Mucosa of rectum (tissue), 2 donors: ENCODE measurements at regions not wholly inside any gene's neighbourhood (a gene's known extent, or its start where the extent isn't known, plus 50 kb on each side); places are given as distances from the start of the nearest gene placed in this dataset.

Experiments
- H3K27ac ChIP-seq, 2 donors: one replicate each; pipeline ENCODE4 v1.7.0; 2013; ENCODE audit warnings: inconsistent platforms in 2 of 2, low read depth in 2 of 2, low read length in 2 of 2
- H3K27me3 ChIP-seq, 2 donors: one replicate each; pipeline ENCODE4 v1.7.0; 2013; ENCODE audit warnings: low read length in 2 of 2; ENCODE audit not compliant: control insufficient read depth in 2 of 2, insufficient read depth in 2 of 2
- H3K36me3 ChIP-seq, 2 donors: one replicate each; pipeline ENCODE4 v1.7.0; 2013; ENCODE audit warnings: low read length in 2 of 2; ENCODE audit not compliant: control insufficient read depth in 2 of 2, insufficient read depth in 2 of 2
- H3K4me1 ChIP-seq, 2 donors: one replicate each; pipeline ENCODE4 v1.7.0; 2013; ENCODE audit warnings: low read length in 2 of 2, mild to moderate bottlenecking in 1 of 2; ENCODE audit not compliant: control insufficient read depth in 2 of 2, insufficient read depth in 2 of 2
- H3K4me3 ChIP-seq, 2 donors: one replicate each; pipeline ENCODE4 v1.7.0; 2013; ENCODE audit warnings: low read length in 2 of 2
- H3K9ac ChIP-seq, 2 donors: one replicate each; pipeline ENCODE4 v1.7.0; 2013; ENCODE audit warnings: low read length in 2 of 2, low read depth in 1 of 2, mild to moderate bottlenecking in 1 of 2
- H3K9me3 ChIP-seq, 2 donors: one replicate each; pipeline ENCODE4 v1.7.0; 2013; ENCODE audit warnings: low read length in 2 of 2; ENCODE audit not compliant: control insufficient read depth in 2 of 2
- donor health status: healthy.
- donor health status: Normal muscosa, but diverticular disease.

DNA sequence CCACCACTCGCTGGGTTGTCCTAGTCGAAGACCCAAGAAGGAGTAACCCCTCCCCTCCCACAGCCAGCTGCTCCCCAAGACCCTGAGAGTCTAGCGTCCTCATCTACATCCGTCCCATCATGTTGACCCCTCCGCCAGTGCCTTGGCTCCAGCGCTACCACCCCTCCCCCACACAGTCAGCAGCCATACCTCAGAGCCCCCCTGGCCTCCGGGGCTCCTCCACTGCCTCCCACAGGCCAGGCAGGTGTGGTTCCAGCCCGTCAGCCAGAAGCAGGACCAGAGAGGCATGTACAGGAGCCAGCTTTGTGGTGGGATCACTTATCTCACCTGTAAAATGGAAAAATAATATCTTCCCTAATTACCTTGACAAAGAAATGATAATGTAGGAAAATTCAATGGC, 51.5 kb upstream of the PHF21B start:
- Histone ChIP-seq H3K9ac (no peak overlapping the region), H3K4me1 (no peaks in the 10 kb centered on the region), H3K27me3 (no peaks in the 10 kb centered on the region), H3K9me3 (no peaks in the 10 kb centered on the region), H3K27ac (no peak overlapping the region), H3K4me3 (no peak overlapping the region), H3K36me3 (no peaks in the 10 kb centered on the region)

DNA sequence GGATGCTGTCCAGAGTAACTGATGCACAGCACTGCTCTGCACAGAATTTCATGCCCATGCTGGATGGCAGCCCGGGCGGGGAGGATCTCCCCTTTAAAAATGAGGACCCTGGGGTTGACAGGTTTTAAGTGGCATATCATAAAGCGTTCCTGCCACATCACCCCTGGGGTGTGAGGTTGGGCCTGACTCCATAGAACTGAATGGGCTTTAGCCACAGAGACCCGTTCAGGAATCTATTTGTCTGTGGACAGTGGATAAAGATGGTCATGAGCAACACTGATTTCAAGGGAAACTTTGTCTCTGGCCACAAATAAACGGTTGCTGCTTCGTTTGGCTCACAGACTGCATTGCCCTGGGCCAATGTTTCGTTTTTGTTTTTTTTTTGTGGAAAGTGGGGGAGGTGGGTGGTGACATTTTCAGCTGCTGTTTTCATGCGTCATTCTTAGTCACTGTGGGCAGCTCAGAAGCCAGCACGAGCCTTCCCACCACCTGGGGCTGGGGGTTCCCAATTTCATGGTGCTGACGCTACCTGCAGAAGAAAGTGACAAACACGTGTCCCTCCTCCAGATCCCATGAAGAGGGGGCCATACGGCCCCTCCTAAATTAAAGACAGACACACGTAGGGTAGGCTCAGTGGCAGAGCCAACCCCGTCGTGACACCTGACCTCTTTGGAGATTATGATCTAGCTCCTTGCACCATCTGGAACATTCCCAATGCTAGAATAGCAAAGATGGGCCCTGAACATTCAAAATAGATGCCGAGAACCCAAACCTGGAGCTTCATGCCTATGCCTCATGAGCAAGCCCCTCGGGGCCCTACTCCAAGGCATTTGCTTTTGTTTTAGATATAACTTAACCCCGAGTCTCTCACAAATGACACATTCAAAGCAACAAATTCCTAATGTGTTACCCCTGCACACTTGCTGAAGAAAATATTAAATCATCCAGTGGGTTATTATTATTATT, 54.8 kb upstream of the PHF21B start:
- Histone ChIP-seq H3K4me3 (no peak overlapping the region), H3K9me3 (no peaks in the 10 kb centered on the region), H3K4me1 (no peaks in the 10 kb centered on the region), H3K9ac (no peak overlapping the region), H3K27me3 (no peaks in the 10 kb centered on the region), H3K36me3 (no peaks in the 10 kb centered on the region), H3K27ac (no peak overlapping the region)

DNA sequence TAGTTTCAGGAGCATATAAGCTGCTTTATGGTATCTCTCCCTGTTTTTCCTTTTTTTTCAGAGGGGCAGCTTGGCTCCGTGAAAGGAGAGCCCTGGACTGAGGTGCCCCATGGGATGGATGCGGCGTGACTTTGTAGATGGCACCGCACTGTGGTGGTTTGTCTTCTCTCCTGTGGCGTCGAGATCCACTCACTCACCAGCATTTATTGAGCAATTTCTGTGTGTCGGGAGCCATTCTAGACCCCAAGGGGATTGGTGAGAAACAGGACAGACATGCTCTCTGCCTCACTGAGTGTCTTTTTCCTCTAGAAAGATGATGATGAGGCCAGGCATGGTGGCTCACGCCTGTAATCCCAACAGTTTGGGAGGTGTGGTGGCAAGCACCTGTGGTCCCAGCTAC, 55.9 kb upstream of the PHF21B start:
- no peaks in the 10 kb centered on the region for H3K9me3 ChIP-seq
- H3K27me3 ChIP-seq: peaks cover under 1 to 4% of the 10 kb centered on the region in 2 donors
- no peaks in the 10 kb centered on the region for H3K4me1 ChIP-seq
- H3K36me3 ChIP-seq: no peaks in the 10 kb centered on the region
- no peak overlapping the region for H3K9ac ChIP-seq
- no peak overlapping the region for H3K27ac ChIP-seq
- no peak overlapping the region for H3K4me3 ChIP-seq

DNA sequence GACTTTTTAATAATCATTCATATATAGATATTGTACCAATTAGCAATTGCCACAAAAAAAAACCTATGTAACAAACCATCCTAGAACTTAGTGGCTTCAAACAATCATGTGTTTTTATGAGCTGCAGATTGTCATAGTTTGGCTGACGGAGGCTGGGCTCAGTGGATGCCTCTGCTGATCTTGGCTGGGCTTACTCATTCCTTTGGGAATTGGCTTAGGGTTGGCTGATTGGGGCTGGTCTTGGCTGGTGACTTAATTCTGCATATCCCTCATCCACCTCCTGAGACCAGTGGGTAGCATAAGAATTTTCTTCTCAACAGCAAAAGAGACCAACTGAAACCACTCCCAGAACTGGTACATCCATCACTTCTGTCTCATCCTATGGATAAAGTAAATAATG, 57.9 kb upstream of the PHF21B start:
- Histone ChIP-seq H3K9me3 (no peaks in the 10 kb centered on the region), H3K27ac (no peak overlapping the region), H3K9ac (no peak overlapping the region), H3K36me3 (no peaks in the 10 kb centered on the region), H3K27me3 (peaks cover 4 to 15% of the 10 kb centered on the region in 2 donors), H3K4me3 (no peak overlapping the region), H3K4me1 (no peaks in the 10 kb centered on the region)

DNA sequence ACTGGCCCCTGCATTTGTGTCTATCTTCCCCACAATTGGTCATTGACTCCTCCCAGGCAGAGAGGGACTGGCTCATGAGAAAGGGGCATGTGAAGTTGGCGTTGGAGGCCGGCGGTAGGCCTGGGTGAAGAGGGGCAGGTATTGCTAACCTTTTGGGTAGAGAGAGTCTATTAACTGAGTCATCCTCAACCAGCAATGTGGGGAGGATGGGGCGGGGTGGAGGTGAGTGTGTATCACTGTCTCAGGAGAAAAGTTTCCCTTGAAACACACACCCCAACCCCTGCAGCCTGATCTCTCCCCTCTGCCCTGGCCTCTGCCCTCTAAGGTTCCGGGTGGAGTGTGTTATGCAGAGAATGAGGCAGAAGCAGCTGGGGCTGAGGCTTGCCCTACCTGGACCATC, 60.1 kb upstream of the PHF21B start:
- H3K9ac ChIP-seq: no peak overlapping the region
- H3K9me3 ChIP-seq: no peaks in the 10 kb centered on the region
- H3K4me3 ChIP-seq: no peak overlapping the region
- H3K4me1 ChIP-seq: no peaks in the 10 kb centered on the region
- H3K27me3 ChIP-seq: peaks cover 4 to 15% of the 10 kb centered on the region in 2 donors
- H3K27ac ChIP-seq: no peak overlapping the region
- no peaks in the 10 kb centered on the region for H3K36me3 ChIP-seq

DNA sequence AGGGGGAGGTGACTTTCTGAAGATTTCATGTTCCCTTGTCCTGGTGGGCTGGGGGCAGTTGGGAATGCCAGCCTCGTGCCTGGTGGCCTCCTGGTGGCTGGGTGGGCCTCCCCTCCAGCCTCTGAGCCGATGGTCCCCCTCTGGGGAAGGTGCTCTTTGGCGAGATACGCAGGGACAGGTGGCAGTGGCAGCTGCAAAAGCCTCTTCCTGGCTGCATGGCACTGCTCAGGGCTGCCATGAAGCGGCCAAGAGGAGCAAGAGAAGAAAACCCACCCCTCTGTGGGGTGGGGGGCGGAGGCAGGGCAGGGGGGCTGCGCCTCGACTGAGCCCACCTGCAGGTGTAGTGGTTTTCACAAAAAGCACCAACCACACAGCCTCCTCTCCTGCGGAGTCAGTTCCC, 61.8 kb upstream of the PHF21B start:
- Histone ChIP-seq H3K27ac (no peak overlapping the region), H3K9me3 (no peaks in the 10 kb centered on the region), H3K27me3 (peaks cover 4 to 16% of the 10 kb centered on the region in 2 donors), H3K4me3 (no peak overlapping the region), H3K4me1 (no peaks in the 10 kb centered on the region), H3K9ac (no peak overlapping the region), H3K36me3 (no peaks in the 10 kb centered on the region)

DNA sequence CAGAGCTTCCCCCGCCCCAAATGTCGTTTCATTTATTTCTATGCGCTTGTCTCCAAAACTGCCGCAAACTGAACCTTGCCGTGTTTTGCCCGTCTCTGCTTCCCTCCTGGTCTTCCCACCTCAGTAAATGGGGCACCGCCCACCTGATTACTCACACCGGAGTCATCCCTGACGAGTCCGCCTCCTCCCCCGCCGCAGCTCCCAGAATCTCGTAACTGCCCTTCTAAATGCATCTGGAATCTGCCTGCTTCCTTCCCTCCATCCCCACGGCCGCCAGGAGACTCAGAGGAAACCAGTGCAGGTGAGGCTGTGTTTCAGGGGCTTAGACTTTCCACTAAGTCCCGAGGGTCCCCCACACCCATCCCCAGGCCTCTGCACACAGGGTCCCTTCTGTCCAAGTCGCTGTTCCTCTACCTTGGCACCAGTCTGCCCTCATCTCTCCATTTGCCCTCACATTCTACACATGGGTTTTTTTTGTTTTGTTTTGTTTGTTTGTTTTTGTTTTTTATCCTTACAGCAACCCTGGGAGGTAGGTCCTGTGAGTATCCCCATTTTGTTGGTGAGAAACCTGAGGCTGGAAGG, 62.6 kb upstream of the PHF21B start:
- Histone ChIP-seq H3K27ac (no peak overlapping the region), H3K4me3 (no peak overlapping the region), H3K9ac (no peak overlapping the region), H3K36me3 (no peaks in the 10 kb centered on the region), H3K27me3 (peaks cover 4 to 20% of the 10 kb centered on the region in 2 donors), H3K4me1 (no peaks in the 10 kb centered on the region), H3K9me3 (no peaks in the 10 kb centered on the region)

DNA sequence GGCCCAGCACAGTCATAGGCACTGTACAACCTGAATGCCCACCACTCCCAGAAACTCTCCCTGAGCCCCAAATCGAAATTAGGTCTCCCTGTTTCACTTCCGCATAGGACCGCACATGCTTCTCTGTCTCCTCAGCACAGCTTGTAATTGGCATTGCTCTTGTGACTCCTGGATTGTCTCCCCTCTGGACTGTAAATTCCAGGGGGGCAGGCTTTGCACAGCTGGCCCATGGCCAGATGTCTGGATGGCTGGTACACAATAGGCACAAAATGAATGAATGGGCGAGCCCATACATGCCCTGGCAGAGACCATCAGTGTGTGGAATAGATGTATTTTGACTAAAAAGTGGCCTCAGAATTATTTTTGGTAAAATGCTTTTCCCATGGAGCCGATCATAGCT, 63.3 kb upstream of the PHF21B start:
- Histone ChIP-seq H3K9ac (no peak overlapping the region), H3K4me1 (no peaks in the 10 kb centered on the region), H3K36me3 (no peaks in the 10 kb centered on the region), H3K9me3 (no peaks in the 10 kb centered on the region), H3K27ac (no peak overlapping the region), H3K27me3 (peaks cover 5 to 20% of the 10 kb centered on the region in 2 donors), H3K4me3 (no peak overlapping the region)

DNA sequence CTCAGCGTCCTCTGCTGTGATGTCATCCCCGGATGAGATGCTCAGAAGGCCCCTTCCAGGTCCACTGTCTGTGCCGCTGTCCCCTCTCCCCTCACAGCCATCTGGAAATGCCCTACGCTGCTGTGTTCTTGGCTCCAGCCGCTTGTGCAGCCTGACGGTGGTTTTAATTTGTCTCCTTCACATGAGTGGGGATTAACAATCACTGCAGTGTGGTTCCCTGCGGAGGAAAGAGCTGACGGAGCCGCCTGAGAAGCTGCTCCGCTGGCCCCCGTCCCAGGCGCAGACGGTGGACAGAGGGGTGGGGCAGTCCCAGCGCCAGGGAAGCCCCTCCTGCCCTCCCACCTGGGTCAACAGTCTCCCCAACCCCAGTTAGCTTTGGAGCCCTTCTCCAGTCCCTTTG, 67.5 kb upstream of the PHF21B start:
- peaks cover 0 to 3% of the 10 kb centered on the region in 2 donors for H3K9me3 ChIP-seq
- no peak overlapping the region for H3K27ac ChIP-seq
- H3K4me1 ChIP-seq: no peaks in the 10 kb centered on the region
- peaks cover 2 to 8% of the 10 kb centered on the region in 2 donors for H3K27me3 ChIP-seq
- H3K36me3 ChIP-seq: no peaks in the 10 kb centered on the region
- no peak overlapping the region for H3K9ac ChIP-seq
- H3K4me3 ChIP-seq: no peak overlapping the region

DNA sequence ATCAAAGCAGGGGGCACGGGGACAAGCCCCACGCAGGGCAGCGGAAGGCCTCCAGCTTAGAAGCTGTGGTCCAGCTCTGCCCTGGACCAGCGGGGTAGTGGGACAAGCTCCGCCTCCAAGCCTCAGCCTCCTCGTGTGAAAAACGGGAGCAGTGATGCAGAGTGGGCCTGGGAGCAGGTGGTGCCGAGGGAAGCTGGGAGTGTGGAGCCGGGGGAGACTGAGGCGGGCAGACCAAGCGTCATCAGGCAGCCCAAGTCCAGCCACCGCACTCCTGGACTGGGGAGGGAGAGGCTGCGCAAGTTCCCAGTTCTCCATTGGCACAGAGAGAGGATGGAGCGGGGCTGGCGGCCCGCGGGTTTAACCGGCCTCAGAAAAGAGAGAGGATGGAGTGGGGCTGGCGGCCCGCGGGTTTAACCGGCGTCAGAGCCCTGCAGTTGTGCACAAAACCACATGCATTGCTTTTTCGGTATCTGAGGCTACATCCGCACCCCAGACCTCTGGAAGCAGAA, 68.1 kb upstream of the PHF21B start:
- Histone ChIP-seq H3K9me3 (peaks cover 0 to 3% of the 10 kb centered on the region in 2 donors), H3K27ac (no peak overlapping the region), H3K9ac (no peak overlapping the region), H3K4me1 (no peaks in the 10 kb centered on the region), H3K36me3 (no peaks in the 10 kb centered on the region), H3K4me3 (no peak overlapping the region), H3K27me3 (peaks cover 2 to 5% of the 10 kb centered on the region in 2 donors)
